WTC11 (cell line): ENCODE measurements at regions not wholly inside any gene's neighbourhood (a gene's known extent, or its start where the extent isn't known, plus 50 kb on each side); places are given as distances from the start of the nearest gene placed in this dataset.

Experiments used
- ATAC-seq: fragments of 200-7000 bp; cut with Tn5 transposase; 2 replicates; pipeline ENCODE4 v1.10.0; 2021; ENCODE audit warnings: mild to moderate bottlenecking, moderate library complexity
- CTCF ChIA-PET: fragments of 300-600 bp; sonication (Branson Sonifier 250); formaldehyde crosslinking; loops from one replicate; lab custom pipeline; 2021; ENCODE audit warnings: antibody characterized with exemption; lab: Charles Lee
- POLR2A ChIA-PET: fragments of 350-600 bp; sonication (Branson Sonifier 250); formaldehyde crosslinking; loops from one replicate; lab custom pipeline; 2021; ENCODE audit warnings: antibody characterized with exemption; lab: Charles Lee
- DNase-seq: peaks from one replicate; pipeline ENCODE4 v3.0.0; 2021; ENCODE audit warnings: low spot score
- H3K27ac Mint-ChIP-seq: 2 replicates; pipeline ENCODE4 v1.8.0; 2021; ENCODE audit warnings: mixed read lengths
- H3K27me3 Mint-ChIP-seq: 2 replicates; pipeline ENCODE4 v1.8.0; 2021; ENCODE audit warnings: low read depth, mild to moderate bottlenecking, moderate library complexity, mixed read lengths
- H3K36me3 Mint-ChIP-seq: 2 replicates; pipeline ENCODE4 v1.8.0; 2021; ENCODE audit warnings: mixed read lengths
- H3K4me1 Mint-ChIP-seq: 2 replicates; pipeline ENCODE4 v1.8.0; 2022; ENCODE audit warnings: mixed read lengths
- H3K4me3 Mint-ChIP-seq: 2 replicates; pipeline ENCODE4 v1.8.0; 2021; ENCODE audit warnings: mild to moderate bottlenecking, moderate library complexity, mixed read lengths
- H3K9me3 Mint-ChIP-seq: 2 replicates; pipeline ENCODE4 v1.8.0; 2021; ENCODE audit warnings: mixed read lengths
- AR ChIP-seq: fragments of 250-450 bp; sonication (Bioruptor Pico); IDR thresholded peaks from 2 replicates; pipeline ENCODE4 v1.9.0; 2021; ENCODE audit warnings: mild to moderate bottlenecking
- ATF3 ChIP-seq: sonication (generic); formaldehyde crosslinking; conservative IDR thresholded peaks from 2 replicates; pipeline ENCODE4 v1.8.1; 2022; ENCODE audit warnings: mild to moderate bottlenecking, missing genetic modification reagents
- CTCF ChIP-seq: fragments of 200-600 bp; IDR thresholded peaks from 2 replicates; pipeline ENCODE4 v1.8.0; 2022; ENCODE audit warnings: antibody characterized with exemption
- E2F5 ChIP-seq: sonication (generic); formaldehyde crosslinking; IDR thresholded peaks from 2 replicates; pipeline ENCODE4 v1.8.1; 2022; ENCODE audit warnings: mild to moderate bottlenecking, moderate library complexity, missing genetic modification reagents
- ESRRA ChIP-seq: sonication (generic); formaldehyde crosslinking; IDR thresholded peaks from 2 replicates; pipeline ENCODE4 v1.8.1; 2022; ENCODE audit warnings: mild to moderate bottlenecking, missing genetic modification reagents, borderline replicate concordance
- FOXJ3 ChIP-seq: sonication (generic); formaldehyde crosslinking; IDR thresholded peaks from 2 replicates; pipeline ENCODE4 v1.9.0; 2021; ENCODE audit warnings: missing genetic modification reagents, mild to moderate bottlenecking, borderline replicate concordance
- HMGA2 ChIP-seq: fragments of 250-450 bp; sonication (Bioruptor Pico); IDR thresholded peaks from 2 replicates; pipeline ENCODE4 v1.4.0; 2021; ENCODE audit warnings: mild to moderate bottlenecking, moderate library complexity
- NFE2L1 ChIP-seq: sonication (generic); formaldehyde crosslinking; IDR thresholded peaks from 2 replicates; pipeline ENCODE4 v1.8.1; 2023; ENCODE audit warnings: missing genetic modification reagents
- NR2C2 ChIP-seq: sonication (generic); formaldehyde crosslinking; IDR thresholded peaks from 2 replicates; pipeline ENCODE4 v1.8.0; 2022; ENCODE audit warnings: mild to moderate bottlenecking, missing genetic modification reagents
- SMAD4 ChIP-seq: sonication (generic); formaldehyde crosslinking; IDR thresholded peaks from 2 replicates; pipeline ENCODE4 v1.8.0; 2022; ENCODE audit warnings: mild to moderate bottlenecking, missing genetic modification reagents
- SOX15 ChIP-seq: fragments of 250-450 bp; sonication (Bioruptor Pico); IDR thresholded peaks from 2 replicates; pipeline ENCODE4 v1.9.0; 2021; ENCODE audit warnings: mild to moderate bottlenecking
- TEAD4 ChIP-seq: sonication (generic); formaldehyde crosslinking; IDR thresholded peaks from 2 replicates; pipeline ENCODE4 v1.8.0; 2022; ENCODE audit warnings: mild to moderate bottlenecking, missing genetic modification reagents
- TP53 ChIP-seq: sonication (generic); formaldehyde crosslinking; IDR thresholded peaks from 2 replicates; pipeline ENCODE4 v1.8.1; 2023; ENCODE audit warnings: mild to moderate bottlenecking, missing genetic modification reagents
- ZBTB43 ChIP-seq: sonication (generic); formaldehyde crosslinking; IDR thresholded peaks from 2 replicates; pipeline ENCODE4 v1.8.1; 2023; ENCODE audit warnings: mild to moderate bottlenecking, missing genetic modification reagents
- ZNF416 ChIP-seq: fragments of 250-450 bp; sonication (Bioruptor Pico); IDR thresholded peaks from 2 replicates; pipeline ENCODE4 v1.9.0; 2021; ENCODE audit warnings: mild to moderate bottlenecking, inconsistent platforms
- ZNF423 ChIP-seq: fragments of 250-450 bp; sonication (Bioruptor Pico); IDR thresholded peaks from 2 replicates; pipeline ENCODE4 v2.1.2; 2022; ENCODE audit warnings: mild to moderate bottlenecking, moderate library complexity
- ZSCAN18 ChIP-seq: fragments of 250-450 bp; sonication (Bioruptor Pico); IDR thresholded peaks from 2 replicates; pipeline ENCODE4 v2.1.2; 2022; ENCODE audit warnings: mild to moderate bottlenecking, moderate library complexity

- TF ChIP-seq ZSCAN18 (CRISPR knock-in tag) (no peak), FOXJ3 (CRISPR knock-in tag) (no peak), E2F5 (CRISPR knock-in tag) (no peak), NR2C2 (CRISPR knock-in tag) (no peak), TEAD4 (CRISPR knock-in tag) (no peak)
Observed at GRCh38 chr9:82593501-82593900, 469.4 kb downstream of the RASEF start (continued).

GRCh38 chr9:82597241-82598203, 465.4 kb downstream of the RASEF start:
- TF ChIP-seq NFE2L1 (CRISPR knock-in tag): no peak
- no peak for TF ChIP-seq ESRRA (CRISPR knock-in tag)
- no peak for TF ChIP-seq TP53 (CRISPR knock-in tag)
- no peak for TF ChIP-seq SOX15
- no peak for TF ChIP-seq CTCF
- no peak for TF ChIP-seq SMAD4 (CRISPR knock-in tag)
- no peak for TF ChIP-seq ZNF416 (CRISPR knock-in tag)
- TF ChIP-seq HMGA2 (CRISPR knock-in tag): no peak
- TF ChIP-seq ZNF423: no peak
- TF ChIP-seq ATF3 (CRISPR knock-in tag): no peak
- TF ChIP-seq ZSCAN18 (CRISPR knock-in tag): no peak
- Mint-ChIP-seq H3K27ac (no peak overlapping the region), H3K9me3 (0 out of 2 replicates have a peak, but pooled peaks cover 6% of the 10 kb centered on the region), H3K4me3 (no peak overlapping the region), H3K4me1 (peaks cover 10% of the 10 kb centered on the region), H3K36me3 (no peaks in the 10 kb centered on the region), H3K27me3 (no peaks in the 10 kb centered on the region)
- DNase-seq (no peak), ATAC-seq (no peak)
- ChIA-PET POLR2A (no interaction called here), CTCF (no interaction called here)

- no peak for DNase-seq
- H3K27me3 Mint-ChIP-seq: no peaks in the 10 kb centered on the region
- H3K9me3 Mint-ChIP-seq: 0 out of 2 replicates have a peak, but pooled peaks cover 6% of the 10 kb centered on the region
- TF ChIP-seq ZBTB43 (CRISPR knock-in tag) (no peak), AR (CRISPR knock-in tag) (no peak)
- no peak for ATAC-seq
- H3K27ac Mint-ChIP-seq: no peak overlapping the region
- ChIA-PET CTCF (no interaction called here), POLR2A (interaction anchor here (0.7 kb wide), 1 partner anchor 48 kb away, joined by 4 read pairs; no protein-coding TSS in a partner anchor)
- no peaks in the 10 kb centered on the region for H3K36me3 Mint-ChIP-seq
- peaks cover 10% of the 10 kb centered on the region for H3K4me1 Mint-ChIP-seq
- H3K4me3 Mint-ChIP-seq: no peak overlapping the region
Observed at GRCh38 chr9:82598241-82599039, 464.5 kb downstream of the RASEF start.
